Endothelial cell (in vitro differentiated cells): ENCODE measurements at regions not wholly inside any gene's neighbourhood (a gene's known extent, or its start where the extent isn't known, plus 50 kb on each side); places are given as distances from the start of the nearest gene placed in this dataset.

Source experiments
- DNase-seq: peaks from one replicate; pipeline ENCODE4 v3.0.0; 2021; ENCODE audit warnings: low spot score
- H3K27ac Mint-ChIP-seq: one replicate; pipeline ENCODE4 v1.8.0; 2021; ENCODE audit warnings: mixed read lengths, inconsistent platforms; ENCODE audit not compliant: unreplicated experiment
- H3K27me3 Mint-ChIP-seq: one replicate; pipeline ENCODE4 v1.8.0; 2021; ENCODE audit warnings: mild to moderate bottlenecking, moderate library complexity, mixed read lengths, inconsistent platforms; ENCODE audit not compliant: unreplicated experiment
- H3K36me3 Mint-ChIP-seq: one replicate; pipeline ENCODE4 v1.8.0; 2021; ENCODE audit warnings: mild to moderate bottlenecking, low read depth, mixed read lengths, inconsistent platforms; ENCODE audit not compliant: unreplicated experiment
- H3K4me1 Mint-ChIP-seq: one replicate; pipeline ENCODE4 v1.8.0; 2021; ENCODE audit warnings: mild to moderate bottlenecking, mixed read lengths, inconsistent platforms; ENCODE audit not compliant: unreplicated experiment
- H3K4me3 Mint-ChIP-seq: one replicate; pipeline ENCODE4 v1.8.0; 2021; ENCODE audit warnings: mild to moderate bottlenecking, mixed read lengths, inconsistent platforms; ENCODE audit not compliant: unreplicated experiment
- H3K9me3 Mint-ChIP-seq: one replicate; pipeline ENCODE4 v1.8.0; 2021; ENCODE audit warnings: mixed read lengths, inconsistent platforms; ENCODE audit not compliant: unreplicated experiment
- TF ChIP-seq, protein P1 (sequence below): fragments of 200-600 bp; sonication (generic); IDR thresholded peaks from one replicate; pipeline ENCODE4 v1.5.0; 2021; ENCODE audit warnings: antibody characterized with exemption; ENCODE audit not compliant: unreplicated experiment

DNA sequence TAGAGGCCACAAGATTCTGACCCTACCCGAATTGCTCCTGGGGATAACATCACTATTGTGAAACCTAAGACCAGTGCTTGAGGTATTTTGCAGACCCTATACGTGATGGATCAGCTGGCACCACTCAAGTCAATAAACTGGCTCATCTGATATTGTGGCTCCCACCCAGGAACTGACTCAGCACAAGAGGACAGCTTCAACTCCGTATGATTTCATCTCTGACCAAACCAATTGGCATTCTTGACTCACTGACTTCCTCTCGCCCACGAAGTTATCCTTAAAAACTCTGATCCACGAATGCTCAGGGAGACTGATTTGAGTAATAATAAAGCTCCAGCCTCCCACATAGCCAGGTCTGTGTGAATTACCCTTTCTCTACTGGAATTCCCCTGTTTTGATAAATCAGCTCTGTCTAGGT lies 1036.1 kb upstream of the TMEM132C start:
- DNase-seq, result no peak
- H3K9me3 Mint-ChIP-seq, result peaks cover 47% of the 10 kb centered on the region
- H3K27me3 Mint-ChIP-seq, result peaks cover 4% of the 10 kb centered on the region
- H3K36me3 Mint-ChIP-seq, result no peaks in the 10 kb centered on the region
- H3K4me3 Mint-ChIP-seq, result no peak overlapping the region
- no peak overlapping the region for H3K27ac Mint-ChIP-seq
- H3K4me1 Mint-ChIP-seq, result no peaks in the 10 kb centered on the region
- TF ChIP-seq, protein P1, sequence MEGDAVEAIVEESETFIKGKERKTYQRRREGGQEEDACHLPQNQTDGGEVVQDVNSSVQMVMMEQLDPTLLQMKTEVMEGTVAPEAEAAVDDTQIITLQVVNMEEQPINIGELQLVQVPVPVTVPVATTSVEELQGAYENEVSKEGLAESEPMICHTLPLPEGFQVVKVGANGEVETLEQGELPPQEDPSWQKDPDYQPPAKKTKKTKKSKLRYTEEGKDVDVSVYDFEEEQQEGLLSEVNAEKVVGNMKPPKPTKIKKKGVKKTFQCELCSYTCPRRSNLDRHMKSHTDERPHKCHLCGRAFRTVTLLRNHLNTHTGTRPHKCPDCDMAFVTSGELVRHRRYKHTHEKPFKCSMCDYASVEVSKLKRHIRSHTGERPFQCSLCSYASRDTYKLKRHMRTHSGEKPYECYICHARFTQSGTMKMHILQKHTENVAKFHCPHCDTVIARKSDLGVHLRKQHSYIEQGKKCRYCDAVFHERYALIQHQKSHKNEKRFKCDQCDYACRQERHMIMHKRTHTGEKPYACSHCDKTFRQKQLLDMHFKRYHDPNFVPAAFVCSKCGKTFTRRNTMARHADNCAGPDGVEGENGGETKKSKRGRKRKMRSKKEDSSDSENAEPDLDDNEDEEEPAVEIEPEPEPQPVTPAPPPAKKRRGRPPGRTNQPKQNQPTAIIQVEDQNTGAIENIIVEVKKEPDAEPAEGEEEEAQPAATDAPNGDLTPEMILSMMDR, result no peak

- H3K9me3 Mint-ChIP-seq, result peaks cover 44% of the 10 kb centered on the region
- peaks cover 4% of the 10 kb centered on the region for H3K27me3 Mint-ChIP-seq
- TF ChIP-seq, protein P1, result no peak
- H3K36me3 Mint-ChIP-seq, result no peaks in the 10 kb centered on the region
- H3K4me3 Mint-ChIP-seq, result no peak overlapping the region
- no peaks in the 10 kb centered on the region for H3K4me1 Mint-ChIP-seq
- no peak overlapping the region for H3K27ac Mint-ChIP-seq
- no peak for DNase-seq
Measured at GRCh38 chr12:127231371-127231770, 1035.6 kb upstream of the TMEM132C start.

DNA sequence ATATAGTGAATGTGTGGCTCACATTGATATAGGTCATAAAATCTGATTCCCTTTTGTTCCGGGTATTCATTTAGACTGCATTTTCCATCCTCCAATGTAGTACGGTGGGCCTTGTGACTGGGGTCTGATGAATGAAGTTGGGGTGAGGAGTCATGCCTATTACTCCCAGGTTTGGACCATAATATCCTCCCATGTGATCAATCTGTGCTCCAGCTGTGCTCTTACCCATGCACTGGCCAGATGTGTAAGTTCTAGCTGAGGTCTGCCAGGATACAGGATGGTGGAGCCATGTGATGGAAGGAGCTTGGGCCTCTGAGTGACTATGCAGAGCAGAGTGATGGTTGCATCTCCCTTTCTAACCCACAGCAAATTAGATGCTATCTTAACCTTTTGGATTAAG lies 1034.0 kb upstream of the TMEM132C start:
- peaks cover 36% of the 10 kb centered on the region for H3K9me3 Mint-ChIP-seq
- TF ChIP-seq, protein P1, result no peak
- H3K27ac Mint-ChIP-seq, result no peak overlapping the region

DNA sequence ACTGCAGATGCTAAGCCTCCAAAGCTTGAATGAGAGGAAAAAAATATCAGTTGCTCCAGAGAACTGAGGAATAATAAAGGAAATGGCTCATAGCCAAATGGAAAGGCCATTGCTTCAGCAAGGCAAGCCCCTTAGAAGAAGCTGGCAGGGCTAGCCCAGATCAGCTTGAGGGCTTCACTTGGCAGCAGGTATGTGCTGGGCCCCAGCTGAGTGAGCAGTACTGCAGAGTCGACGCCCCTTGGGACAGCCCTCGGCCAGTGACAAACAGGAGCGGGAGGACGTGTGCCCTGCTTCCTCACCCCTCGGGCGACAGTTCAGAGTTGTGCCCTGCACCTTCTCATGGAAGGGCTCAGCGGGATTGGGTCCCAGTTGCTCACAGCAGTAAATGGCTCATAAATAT lies 1031.2 kb upstream of the TMEM132C start:
- Mint-ChIP-seq H3K27ac (no peak overlapping the region), H3K9me3 (peaks cover 38% of the 10 kb centered on the region), H3K4me1 (no peaks in the 10 kb centered on the region), H3K36me3 (no peaks in the 10 kb centered on the region), H3K4me3 (no peak overlapping the region), H3K27me3 (peaks cover 4% of the 10 kb centered on the region)
- TF ChIP-seq, protein P1, result no peak
- no peak for DNase-seq

More for the DNA sequence above, 1034.0 kb upstream of the TMEM132C start:
- Mint-ChIP-seq H3K27me3 (peaks cover 4% of the 10 kb centered on the region), H3K4me3 (no peak overlapping the region), H3K36me3 (no peaks in the 10 kb centered on the region), H3K4me1 (no peaks in the 10 kb centered on the region)
- DNase-seq, result no peak

DNA sequence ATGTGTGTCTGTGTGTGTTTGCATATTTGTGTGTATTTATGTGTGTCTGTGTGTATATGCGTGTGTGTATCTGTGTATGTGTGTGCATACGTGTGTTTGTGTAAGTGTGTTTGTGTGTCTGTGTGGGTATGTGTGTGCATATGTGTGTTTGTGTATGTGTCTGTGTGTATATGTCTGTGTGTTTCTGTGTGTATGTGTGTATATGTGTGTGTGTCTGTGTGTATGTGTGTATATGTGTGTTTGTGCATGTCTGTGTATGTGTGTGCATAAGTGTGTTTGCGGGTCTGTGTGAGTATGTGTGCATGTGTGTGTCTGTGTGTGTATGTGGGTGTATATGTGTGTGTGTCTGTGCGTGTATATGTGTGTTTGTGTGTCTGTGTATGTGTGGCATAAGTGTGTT lies 1030.5 kb upstream of the TMEM132C start:
- DNase-seq, result no peak
- Mint-ChIP-seq H3K27me3 (peaks cover 2% of the 10 kb centered on the region), H3K4me1 (no peaks in the 10 kb centered on the region), H3K4me3 (no peak overlapping the region), H3K9me3 (peaks cover 34% of the 10 kb centered on the region), H3K27ac (no peak overlapping the region), H3K36me3 (no peaks in the 10 kb centered on the region)
- TF ChIP-seq, protein P1, result no peak
